ENCODE measurements at regions not wholly inside any gene's neighbourhood (a gene's known extent, or its start where the extent isn't known, plus 50 kb on each side); places are given as distances from the start of the nearest gene placed in this dataset.

DNA sequence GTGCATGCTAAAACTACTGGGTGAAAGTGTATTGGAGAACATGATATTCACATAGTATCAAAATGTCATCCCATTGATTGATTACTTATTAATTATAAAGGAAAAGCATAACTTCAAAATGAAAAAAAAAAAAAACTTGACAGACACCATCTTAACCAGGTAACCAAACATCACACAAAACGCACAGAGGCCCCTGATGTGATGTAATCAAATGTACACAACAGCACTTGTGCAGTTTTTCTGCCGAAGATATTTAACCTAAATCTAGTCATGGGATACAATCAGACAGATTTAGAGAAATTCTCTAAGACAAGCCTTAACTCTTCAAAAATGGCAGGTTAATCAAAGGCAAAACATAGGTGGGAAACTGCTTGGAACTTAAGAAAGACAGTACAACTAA is 102.0 kb upstream of the TENT5A start:
- Histone ChIP-seq H3K4me3 (ENCODE audit: low read depth, low read length) (no peak overlapping the region), H3K27me3 (ENCODE audit: control insufficient read depth, insufficient read depth, low read length) (no peaks in the 10 kb centered on the region), H3K9me3 (ENCODE audit: control insufficient read depth, insufficient read depth, low read length) (no peaks in the 10 kb centered on the region), H3K27ac (ENCODE audit: low read depth, low read length) (no peak overlapping the region)
- no peak for DNase-seq (ENCODE audit: low read depth, low spot score)
- POLR2A ChIA-PET, result no interaction called here
- CTCF ChIA-PET, result no interaction called here
- TF ChIP-seq CTCF (IDR thresholded peaks at IDR 0.05; ENCODE audit: low read depth, low read length), result no peak

GRCh38 chr6:81853975-81854374 is 101.5 kb upstream of the TENT5A start:
- ChIA-PET CTCF (no interaction called here), POLR2A (no interaction called here)

GRCh38 chr6:81849248-81849647 is 96.8 kb upstream of the TENT5A start:
- TF ChIP-seq CTCF (IDR thresholded peaks at IDR 0.05; ENCODE audit: low read depth, low read length), result no peak
- ChIA-PET POLR2A (no interaction called here), CTCF (no interaction called here)
- no peak overlapping the region for H3K27ac ChIP-seq (ENCODE audit: low read depth, low read length)
- H3K4me3 ChIP-seq (ENCODE audit: low read depth, low read length), result no peak overlapping the region
- H3K9me3 ChIP-seq (ENCODE audit: control insufficient read depth, insufficient read depth, low read length), result no peaks in the 10 kb centered on the region
- no peaks in the 10 kb centered on the region for H3K27me3 ChIP-seq (ENCODE audit: control insufficient read depth, insufficient read depth, low read length)
- DNase-seq (ENCODE audit: low read depth, low spot score), result no peak

More at GRCh38 chr6:81853975-81854374, 101.5 kb upstream of the TENT5A start:
- TF ChIP-seq CTCF (IDR thresholded peaks at IDR 0.05; ENCODE audit: low read depth, low read length), result no peak
- Histone ChIP-seq H3K27me3 (ENCODE audit: control insufficient read depth, insufficient read depth, low read length) (no peaks in the 10 kb centered on the region), H3K27ac (ENCODE audit: low read depth, low read length) (no peak overlapping the region), H3K9me3 (ENCODE audit: control insufficient read depth, insufficient read depth, low read length) (no peaks in the 10 kb centered on the region), H3K4me3 (ENCODE audit: low read depth, low read length) (no peak overlapping the region)
- DNase-seq (ENCODE audit: low read depth, low spot score), result no peak

DNA sequence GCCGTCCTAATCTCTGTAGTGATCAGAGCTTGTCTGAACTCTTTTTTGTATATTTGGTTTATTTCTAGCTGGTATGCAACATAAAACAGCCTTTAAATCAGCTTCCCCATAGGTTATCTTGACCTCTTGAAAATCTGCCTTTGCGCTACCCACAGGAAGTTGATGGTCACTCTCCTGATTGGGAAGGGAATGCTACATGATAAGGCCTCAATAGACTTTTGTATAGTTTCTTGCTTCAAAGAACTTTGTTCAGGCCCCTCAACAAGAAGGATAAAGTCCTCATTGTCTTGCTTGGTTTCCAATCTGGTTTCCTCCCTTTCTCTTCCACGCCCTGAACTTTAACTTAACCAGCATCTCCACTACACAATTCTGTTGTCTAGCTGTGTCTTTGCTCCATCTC is 95.4 kb upstream of the TENT5A start:
- POLR2A ChIA-PET, result no interaction called here
- DNase-seq (ENCODE audit: low read depth, low spot score), result no peak
- TF ChIP-seq CTCF (IDR thresholded peaks at IDR 0.05; ENCODE audit: low read depth, low read length), result no peak

GRCh38 chr6:81844686-81845085 is 92.2 kb upstream of the TENT5A start:
- H3K27ac ChIP-seq (ENCODE audit: low read depth, low read length), result no peak overlapping the region
- no peak overlapping the region for H3K4me3 ChIP-seq (ENCODE audit: low read depth, low read length)
- CTCF ChIA-PET, result no interaction called here
- no peak for DNase-seq (ENCODE audit: low read depth, low spot score)
- H3K9me3 ChIP-seq (ENCODE audit: control insufficient read depth, insufficient read depth, low read length), result no peaks in the 10 kb centered on the region
- TF ChIP-seq CTCF (IDR thresholded peaks at IDR 0.05; ENCODE audit: low read depth, low read length), result no peak
- no peaks in the 10 kb centered on the region for H3K27me3 ChIP-seq (ENCODE audit: control insufficient read depth, insufficient read depth, low read length)
- POLR2A ChIA-PET, result no interaction called here

More for the DNA sequence above, 95.4 kb upstream of the TENT5A start:
- Histone ChIP-seq H3K27me3 (ENCODE audit: control insufficient read depth, insufficient read depth, low read length) (no peaks in the 10 kb centered on the region), H3K9me3 (ENCODE audit: control insufficient read depth, insufficient read depth, low read length) (no peaks in the 10 kb centered on the region), H3K27ac (ENCODE audit: low read depth, low read length) (no peak overlapping the region), H3K4me3 (ENCODE audit: low read depth, low read length) (no peak overlapping the region)
- CTCF ChIA-PET, result no interaction called here

Measured in AG04450 (cell line).